GM11168 (cell line): ENCODE measurements at regions not wholly inside any gene's neighbourhood (a gene's known extent, or its start where the extent isn't known, plus 50 kb on each side); places are given as distances from the start of the nearest gene placed in this dataset.

Experiments used
- in situ Hi-C: fragments of 300-500 bp; cut with MboI; formaldehyde crosslinking; loops from one replicate; pipeline ENCODE4 v1.12.0; 2022; ENCODE audit warnings: low sequenced_read_pairs; ENCODE audit not compliant: unreplicated experiment

GRCh38 chr7:46671108-46671769, 750.2 kb upstream of the IGFBP3 start:
- in situ Hi-C loops, result no loop called here

- in situ Hi-C loops, result no loop called here
Measured at GRCh38 chr7:46669028-46669427, 748.0 kb upstream of the IGFBP3 start.

DNA sequence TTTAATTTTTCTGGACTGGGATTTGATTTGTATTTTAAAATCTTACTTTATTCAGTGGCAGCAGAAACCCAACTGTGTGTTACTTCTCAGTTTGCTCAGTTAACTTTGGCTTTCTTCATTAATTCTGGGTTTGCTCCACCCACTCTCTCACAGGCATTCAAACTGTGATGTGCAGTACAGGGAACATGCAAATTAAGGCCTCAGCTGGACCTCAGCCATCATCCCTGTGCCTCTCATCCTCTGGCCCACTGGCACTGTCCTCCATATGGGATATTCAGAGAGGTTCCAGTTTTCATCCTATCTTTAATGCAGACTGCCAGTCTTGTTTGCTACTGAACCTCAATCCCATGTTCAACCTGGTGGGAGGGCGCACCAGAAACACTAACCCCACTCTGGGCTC, 743.4 kb upstream of the IGFBP3 start:
- in situ Hi-C loops, result no loop called here

GRCh38 chr7:46663025-46663424, 742.0 kb upstream of the IGFBP3 start:
- in situ Hi-C loops, result no loop called here

DNA sequence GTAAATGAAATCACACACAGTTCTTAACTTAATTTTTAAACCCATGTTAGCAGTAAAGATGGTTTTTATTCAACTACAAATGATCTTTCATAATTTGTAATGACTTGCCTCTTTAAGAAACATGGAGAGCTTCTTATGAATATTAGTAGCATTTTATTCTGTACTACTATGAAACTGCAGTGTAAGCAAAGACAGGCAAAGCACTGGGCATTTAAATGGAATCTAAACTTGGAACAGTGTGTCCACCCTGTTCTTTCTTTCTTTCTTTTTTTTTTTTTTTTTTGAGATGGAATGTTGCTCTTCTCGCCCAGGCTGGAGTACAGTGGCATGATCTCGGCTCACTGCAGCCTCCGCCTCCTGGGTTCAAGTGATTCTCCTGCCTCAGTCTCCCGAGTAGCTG, 740.4 kb upstream of the IGFBP3 start:
- in situ Hi-C loops, result no loop called here

DNA sequence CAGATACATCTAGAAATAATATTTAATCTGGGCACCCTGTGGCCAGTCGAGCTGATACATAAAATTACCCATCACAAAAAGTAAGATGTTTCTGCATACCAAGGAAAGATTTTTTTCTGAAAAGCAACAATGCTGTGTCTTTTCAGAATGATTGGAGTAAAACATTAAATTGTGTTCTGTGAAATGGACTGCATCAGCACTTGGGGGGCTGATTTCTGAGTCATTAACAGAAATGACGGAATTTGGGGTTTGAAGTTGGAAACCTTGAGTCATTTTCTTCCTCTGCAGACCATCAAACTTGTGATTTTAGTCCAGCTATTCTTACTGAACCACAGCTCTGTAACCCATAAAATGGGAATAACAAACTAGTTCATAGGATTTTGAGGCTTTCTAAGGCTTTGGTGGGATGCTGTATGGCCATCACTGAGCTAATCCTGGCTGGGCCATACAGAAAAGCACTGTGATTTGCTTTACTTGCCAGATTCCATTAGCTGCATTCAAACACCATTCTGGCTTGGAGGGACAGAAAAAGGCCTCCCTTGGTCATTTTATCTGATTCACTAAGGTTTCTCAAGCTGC, 739.4 kb upstream of the IGFBP3 start:
- in situ Hi-C loops, result no loop called here

GRCh38 chr7:46658281-46658680, 737.2 kb upstream of the IGFBP3 start:
- in situ Hi-C loops, result no loop called here

DNA sequence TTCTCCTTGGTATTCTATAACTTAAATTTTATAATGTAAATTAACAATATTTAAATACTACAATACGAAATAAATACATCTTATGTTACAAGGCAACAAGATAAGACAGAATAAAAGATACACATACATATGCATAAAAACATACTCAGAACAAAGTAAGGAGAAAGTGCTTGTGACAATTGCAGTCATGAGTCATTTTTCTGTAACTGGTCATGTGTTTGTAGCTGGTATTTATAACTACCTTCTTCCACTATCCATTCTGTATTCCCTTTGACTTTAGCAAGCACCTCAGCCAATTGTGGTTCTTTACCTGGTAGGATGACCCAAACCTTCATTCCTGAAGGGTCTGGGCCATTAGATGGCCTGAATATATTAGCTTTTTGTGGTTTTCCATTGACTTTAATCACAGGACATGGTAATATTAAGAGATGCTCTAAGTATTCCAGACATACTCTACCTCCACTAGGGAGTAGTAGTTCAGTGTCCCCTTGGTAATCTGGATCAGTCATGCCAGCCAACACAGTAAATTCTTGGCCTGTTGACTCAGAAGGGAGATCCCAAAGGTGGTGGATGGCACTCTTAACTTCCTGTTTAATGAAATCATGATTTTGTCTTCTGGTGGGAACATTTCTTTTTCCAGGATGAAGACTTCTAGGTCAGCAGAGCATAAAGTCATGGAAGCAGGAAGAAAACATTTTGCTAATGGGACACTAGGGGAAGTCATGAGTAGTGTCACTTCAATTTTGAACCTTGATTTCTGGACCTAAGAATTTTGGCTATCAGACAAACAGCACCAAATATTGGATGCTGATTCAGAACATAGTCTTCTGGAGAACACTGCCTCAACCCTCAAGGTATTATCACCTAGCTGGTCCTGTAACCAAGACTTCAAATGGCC, 733.7 kb upstream of the IGFBP3 start:
- in situ Hi-C loops, result no loop called here

GRCh38 chr7:46653848-46654247, 732.8 kb upstream of the IGFBP3 start:
- in situ Hi-C loops, result no loop called here

DNA sequence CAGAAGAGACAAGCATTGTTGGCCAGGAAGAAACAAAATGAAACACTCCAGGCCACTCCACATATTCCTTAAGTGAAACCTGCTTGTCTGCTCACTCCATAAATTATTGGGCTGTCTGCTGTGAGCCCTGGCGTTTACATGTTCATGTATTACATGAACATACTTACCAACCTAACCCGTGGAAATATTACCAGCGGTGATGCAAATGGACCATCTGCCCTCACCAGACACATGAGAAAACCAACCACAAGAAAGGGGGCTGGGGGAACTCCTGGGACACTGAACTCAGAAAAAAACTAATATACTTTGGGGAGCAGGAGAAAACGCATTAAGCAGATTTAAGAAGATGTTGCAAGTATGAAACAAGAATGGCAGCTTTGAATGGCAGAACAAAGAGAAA, 731.2 kb upstream of the IGFBP3 start:
- in situ Hi-C loops, result no loop called here

DNA sequence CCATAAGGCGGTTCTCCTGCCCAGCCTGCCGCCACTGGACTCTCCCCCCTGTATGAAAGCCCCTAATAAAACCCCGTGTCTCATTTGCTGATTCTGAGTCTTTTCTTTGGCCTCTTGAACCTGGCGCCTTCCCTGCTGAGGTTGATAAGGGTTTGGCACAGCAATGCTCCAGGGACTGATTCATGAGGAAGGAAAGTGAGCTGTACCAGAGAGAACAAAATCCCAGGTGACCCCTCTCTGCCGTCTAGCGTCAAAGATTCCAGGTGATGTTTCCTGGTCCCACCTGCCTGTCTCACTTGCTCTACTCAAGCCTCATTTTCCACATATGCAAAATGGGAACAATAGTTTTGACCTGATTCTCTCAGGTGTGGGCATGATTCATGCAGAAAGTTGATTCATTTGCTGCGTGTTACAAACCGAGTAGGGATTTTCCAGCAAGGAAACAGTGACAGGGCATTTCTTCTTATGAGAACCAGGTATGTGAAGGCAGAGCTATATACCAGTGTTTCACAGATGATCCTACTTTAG, 730.6 kb upstream of the IGFBP3 start:
- in situ Hi-C loops, result no loop called here

DNA sequence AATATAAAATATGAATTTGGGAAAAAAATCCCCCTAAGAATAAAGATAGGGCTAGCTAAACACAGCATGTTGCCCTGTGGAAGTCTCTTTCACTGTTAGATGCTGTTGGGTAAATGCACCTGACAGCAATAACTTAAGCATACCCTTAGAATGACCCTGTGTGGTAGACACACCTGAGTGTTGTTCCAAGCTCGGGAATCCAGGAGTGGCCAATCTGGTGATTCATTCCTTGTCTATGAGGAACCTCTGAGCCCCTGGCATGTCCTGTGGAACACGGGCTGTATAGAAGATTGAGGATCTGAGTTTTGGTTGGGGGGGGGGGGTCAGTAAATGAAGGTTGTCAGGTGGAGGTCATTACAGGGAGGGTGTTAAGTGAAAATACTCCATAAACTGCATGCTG, 730.0 kb upstream of the IGFBP3 start:
- in situ Hi-C loops, result no loop called here

GRCh38 chr7:46649876-46650275, 728.8 kb upstream of the IGFBP3 start:
- in situ Hi-C loops, result no loop called here

DNA sequence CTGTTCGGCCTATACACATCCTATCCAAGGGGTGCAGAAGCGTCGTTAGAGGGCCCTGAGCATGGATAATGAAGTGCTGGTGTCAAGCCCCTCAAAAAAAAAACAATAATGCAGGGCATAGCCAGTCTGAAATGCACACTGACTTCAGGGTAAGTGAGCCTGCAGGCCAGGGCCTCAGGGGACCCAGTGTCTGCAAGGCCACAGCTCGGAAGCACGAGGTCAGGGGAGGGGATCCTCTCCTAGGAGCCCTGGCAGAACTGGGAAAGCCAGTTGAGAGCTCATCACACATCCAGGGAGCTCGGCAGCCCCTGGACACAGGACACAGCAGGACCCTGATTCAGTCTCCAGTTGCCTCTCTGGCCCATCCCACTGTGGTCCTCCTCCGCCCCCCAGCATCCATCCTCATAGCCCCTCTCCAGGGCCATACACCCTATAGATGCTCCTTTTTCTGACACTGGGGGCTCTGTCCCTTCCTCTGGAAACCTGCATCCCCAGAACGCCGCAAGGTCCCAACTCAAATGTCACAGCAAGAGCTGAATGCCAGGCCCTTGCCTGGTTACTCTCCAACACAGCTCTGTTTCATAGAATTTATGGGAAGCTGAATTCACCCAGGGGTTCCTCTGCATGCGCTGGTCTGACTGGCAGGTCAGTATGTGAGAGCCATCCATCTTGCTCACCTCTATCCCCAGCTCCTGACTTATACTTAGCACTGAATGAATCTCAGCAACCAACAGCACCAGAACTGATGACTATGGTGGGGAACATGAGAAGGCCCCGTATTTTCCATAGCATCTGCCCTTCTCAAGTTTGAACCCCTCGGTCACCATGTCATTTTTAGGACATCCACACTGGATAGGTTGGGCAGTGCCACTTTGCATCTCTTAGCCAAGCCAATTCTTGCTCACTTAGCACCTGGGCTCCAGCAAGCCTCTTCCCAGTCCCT, 717.0 kb upstream of the IGFBP3 start:
- in situ Hi-C loops, result no loop called here

GRCh38 chr7:46636022-46636421, 715.0 kb upstream of the IGFBP3 start:
- in situ Hi-C loops, result no loop called here

DNA sequence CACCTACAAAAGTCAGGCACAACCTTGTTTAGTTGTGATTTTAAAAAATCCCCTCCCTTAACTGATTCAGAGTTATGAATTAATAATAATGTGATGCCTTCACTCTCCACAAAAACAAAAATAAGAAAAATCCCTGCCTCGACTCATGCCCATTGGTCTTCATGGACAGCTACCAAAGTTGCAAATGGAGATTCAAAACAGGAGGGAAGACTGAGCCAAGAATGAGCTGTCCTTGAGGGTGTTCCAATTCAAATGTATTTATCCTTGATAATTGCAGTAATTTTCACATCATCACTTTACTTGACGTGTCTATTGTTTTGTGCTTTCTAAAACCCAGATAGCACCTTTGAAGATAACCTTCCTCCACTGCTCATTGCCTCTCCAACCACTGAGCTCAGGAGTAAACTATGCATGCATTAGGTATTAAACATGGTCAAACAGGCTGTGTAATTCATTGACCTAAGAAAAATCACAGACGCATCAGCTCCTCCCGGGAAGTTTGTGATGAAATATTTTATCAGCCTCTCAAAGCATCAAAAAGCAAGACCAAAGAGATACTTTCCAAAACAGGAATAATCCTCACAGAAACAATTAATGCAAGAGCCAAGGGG, 712.7 kb upstream of the IGFBP3 start:
- in situ Hi-C loops, result no loop called here

GRCh38 chr7:46633200-46633599, 712.1 kb upstream of the IGFBP3 start:
- in situ Hi-C loops, result no loop called here

DNA sequence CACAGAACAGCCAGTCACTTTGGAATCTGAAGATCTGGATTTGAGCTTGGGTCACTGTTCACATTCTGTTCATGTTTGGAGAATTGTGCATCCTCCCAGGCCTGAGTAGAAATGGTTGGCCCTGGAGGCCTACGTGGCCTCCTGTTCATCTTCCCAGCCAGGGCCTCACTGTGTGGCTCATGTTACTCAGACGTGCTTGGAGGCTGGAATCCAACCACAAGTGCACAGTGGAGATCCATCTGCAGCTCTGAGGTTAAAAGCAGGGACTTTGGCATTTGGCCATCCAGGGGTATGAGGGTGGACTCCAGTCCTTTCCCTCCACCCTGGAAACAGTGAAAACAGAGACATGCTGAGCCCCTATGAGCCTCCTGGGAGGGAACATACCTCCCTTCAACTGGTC, 709.0 kb upstream of the IGFBP3 start:
- in situ Hi-C loops, result no loop called here

DNA sequence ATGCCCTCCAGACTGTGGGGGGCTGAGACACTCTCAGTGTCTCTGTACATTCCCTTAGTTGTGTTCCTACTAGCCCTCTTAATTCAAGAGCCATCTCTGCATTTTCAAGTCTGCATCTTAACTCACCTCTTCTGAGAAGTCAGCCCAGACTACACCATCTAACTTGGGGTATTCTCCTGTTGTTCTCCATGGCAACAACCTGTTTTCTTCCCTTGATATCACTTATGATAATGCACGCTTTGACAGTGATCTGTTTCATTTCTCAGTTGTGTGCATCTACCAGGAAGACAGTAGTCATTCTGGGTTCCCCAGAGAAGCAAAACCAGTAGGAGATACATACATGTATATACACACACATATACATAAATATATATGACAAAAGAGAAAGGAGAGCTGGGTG, 707.3 kb upstream of the IGFBP3 start:
- in situ Hi-C loops, result no loop called here
